Erythroblast (primary cell): ENCODE measurements at regions not wholly inside any gene's neighbourhood (a gene's known extent, or its start where the extent isn't known, plus 50 kb on each side); places are given as distances from the start of the nearest gene placed in this dataset.

Experiments
- GATA1 ChIP-seq: IDR thresholded peaks from 2 replicates; pipeline ENCODE4 v1.6.1; 2011; ENCODE audit warnings: low read depth, mild to moderate bottlenecking, control low read depth, low read length, moderate library complexity
- POLR2A ChIP-seq: IDR thresholded peaks from 2 replicates; pipeline ENCODE4 v1.6.1; 2011; ENCODE audit warnings: mild to moderate bottlenecking, low read length

- no peak for TF ChIP-seq POLR2A
- TF ChIP-seq GATA1 = no peak
These were observed 59.6 kb upstream of the CENPW start for GRCh38 chr6:126280287-126280686.
